GM10266 (cell line): ENCODE measurements at regions not wholly inside any gene's neighbourhood (a gene's known extent, or its start where the extent isn't known, plus 50 kb on each side); places are given as distances from the start of the nearest gene placed in this dataset.
"Not testable (repeated sequence)": the region's sequence is repeated elsewhere in the genome, so short reads cannot be mapped to it uniquely, and the experiment has no call there.

Experiments used
- DNase-seq: peaks from one replicate; pipeline ENCODE4 v3.0.0; 2012; ENCODE audit errors: extremely low spot score
- TF ChIP-seq, protein P1 (sequence below): IDR thresholded peaks from 2 replicates; pipeline ENCODE4 v1.5.1; 2012; ENCODE audit warnings: mild to moderate bottlenecking, low read depth; ENCODE audit not compliant: control insufficient read depth, insufficient read depth; ENCODE audit errors: missing control alignments

DNA sequence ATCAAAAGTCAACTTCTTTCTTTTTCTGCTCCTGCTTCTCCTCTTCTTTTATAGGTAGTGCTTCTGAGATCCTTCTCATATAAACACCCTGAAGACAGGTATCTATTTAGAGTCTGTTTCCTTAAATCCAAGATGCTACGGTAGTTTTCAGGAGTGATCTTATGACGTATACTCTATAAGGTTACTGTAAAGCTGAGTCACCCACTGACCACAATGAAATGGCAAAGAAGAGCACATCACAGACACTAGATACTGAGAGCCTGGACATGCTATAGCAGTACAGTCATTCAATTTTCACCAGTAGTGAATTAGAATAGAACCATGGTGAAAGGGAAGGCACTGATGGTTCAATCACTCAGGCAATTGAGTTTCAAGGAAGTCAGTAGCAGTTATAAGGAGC, 412.5 kb downstream of the ADAM29 start:
- TF ChIP-seq, protein P1, sequence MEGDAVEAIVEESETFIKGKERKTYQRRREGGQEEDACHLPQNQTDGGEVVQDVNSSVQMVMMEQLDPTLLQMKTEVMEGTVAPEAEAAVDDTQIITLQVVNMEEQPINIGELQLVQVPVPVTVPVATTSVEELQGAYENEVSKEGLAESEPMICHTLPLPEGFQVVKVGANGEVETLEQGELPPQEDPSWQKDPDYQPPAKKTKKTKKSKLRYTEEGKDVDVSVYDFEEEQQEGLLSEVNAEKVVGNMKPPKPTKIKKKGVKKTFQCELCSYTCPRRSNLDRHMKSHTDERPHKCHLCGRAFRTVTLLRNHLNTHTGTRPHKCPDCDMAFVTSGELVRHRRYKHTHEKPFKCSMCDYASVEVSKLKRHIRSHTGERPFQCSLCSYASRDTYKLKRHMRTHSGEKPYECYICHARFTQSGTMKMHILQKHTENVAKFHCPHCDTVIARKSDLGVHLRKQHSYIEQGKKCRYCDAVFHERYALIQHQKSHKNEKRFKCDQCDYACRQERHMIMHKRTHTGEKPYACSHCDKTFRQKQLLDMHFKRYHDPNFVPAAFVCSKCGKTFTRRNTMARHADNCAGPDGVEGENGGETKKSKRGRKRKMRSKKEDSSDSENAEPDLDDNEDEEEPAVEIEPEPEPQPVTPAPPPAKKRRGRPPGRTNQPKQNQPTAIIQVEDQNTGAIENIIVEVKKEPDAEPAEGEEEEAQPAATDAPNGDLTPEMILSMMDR = no peak
- no peak for DNase-seq

DNA sequence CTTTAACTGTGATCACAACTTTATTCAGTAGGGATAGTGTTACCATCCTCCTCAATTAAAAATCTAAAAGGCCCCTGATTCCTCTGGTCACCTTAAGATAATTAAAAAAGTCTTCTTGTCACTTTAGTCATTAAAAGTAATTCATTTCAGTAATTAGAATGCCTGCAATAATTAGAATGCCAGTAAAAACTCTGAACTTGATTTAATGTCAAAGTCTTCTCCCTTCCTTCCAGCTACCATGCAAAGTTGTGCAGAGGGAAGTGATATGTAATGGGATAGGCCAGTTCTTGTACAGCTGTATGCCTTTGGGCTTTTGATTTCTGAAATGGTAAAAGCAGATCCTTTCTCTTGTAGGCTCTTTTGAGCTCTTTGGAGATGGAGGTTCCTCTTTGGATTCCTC, 417.2 kb downstream of the ADAM29 start:
- TF ChIP-seq, protein P1 = no peak
- no peak for DNase-seq

DNA sequence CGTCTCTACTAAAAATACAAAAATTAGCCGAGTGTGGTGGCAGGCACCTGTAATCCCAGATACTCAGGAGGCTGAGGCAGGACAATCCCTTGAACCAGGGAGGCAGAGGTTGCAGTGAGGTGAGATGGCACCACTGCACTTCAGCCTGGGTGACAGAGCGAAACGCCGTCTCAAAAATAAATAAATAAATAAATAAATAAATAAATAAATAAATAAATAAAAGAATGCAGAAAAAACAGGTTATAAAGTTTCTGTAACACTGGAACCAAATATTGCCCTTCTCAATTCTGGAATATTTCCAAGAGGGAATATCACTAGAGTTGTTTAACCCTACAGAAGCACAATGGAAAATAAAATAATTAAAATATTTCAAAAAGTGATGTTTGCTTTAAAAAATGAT, 418.4 kb downstream of the ADAM29 start:
- not testable (repeated sequence) for DNase-seq

DNA sequence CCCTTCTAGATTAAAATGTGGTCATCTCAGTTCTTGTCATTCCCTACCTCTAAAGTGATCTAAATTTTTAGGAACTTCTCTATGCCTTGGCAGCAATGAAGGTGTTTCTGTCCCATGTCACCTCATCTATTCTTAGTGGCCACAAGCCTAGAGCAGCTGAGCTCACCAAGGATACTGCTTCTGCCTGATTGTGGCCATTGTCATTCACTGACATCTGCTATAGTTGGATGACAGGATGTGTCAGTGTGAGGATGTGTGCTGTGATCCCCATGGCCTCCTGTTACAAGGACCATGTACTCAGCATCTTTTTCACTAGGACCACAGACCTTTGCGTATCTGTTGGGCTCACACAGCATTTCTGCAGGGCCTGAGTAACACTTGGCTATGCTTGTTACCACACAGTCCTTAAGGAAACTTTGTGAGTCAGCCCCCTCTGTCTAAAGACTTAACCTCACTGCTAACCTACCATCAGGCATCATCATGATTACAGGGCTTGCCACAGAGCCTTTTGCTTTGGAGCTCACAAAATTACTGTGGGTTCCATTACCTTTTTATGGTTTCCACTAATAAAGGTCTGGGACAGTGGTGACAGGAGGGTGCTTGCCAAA, 421.0 kb downstream of the ADAM29 start:
- no peak for DNase-seq
- TF ChIP-seq, protein P1 = no peak

DNA sequence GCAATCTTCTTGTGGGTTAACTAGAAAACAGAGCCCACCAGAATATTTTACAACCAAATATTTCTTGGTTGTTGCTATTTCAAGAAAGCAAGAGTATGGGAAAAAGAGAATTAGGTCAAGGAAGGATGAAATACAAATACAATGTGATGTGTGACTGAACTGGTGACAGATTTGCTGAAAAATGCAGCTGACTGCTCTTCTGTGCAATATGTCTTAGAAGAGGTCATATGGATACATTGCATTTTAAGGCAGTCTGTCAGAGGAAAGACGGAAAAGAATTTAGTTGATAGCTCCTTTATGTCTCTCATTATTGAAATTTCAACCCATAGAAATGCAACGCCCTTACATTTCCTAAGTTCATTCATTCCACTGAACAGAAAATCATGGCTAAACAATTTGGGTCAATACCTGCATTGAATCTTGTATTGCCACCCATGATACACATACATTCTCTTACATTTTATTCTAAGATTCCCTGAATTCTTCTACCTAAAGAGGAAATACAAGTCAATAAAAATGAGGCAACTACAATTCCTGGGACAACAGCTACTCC, 423.1 kb downstream of the ADAM29 start:
- TF ChIP-seq, protein P1 = no peak
- DNase-seq = no peak

DNA sequence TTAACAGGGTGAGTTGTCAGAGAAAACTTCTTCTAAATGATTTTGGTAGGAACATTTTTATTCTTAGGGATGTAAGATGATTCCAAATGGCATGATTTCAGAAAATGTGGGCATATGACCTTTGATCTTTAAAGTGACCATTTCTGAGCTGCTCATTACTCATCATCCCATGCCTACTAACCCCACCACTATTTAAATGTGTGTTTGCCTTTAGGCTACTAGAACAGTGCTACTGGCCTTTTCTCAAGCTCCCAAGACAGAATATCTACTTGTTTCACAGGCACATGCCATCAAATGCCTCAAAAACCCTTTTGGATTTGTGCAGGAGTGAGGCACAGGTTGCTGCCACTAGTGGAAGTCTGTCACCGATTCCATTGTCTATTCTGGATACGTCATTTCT, 428.2 kb downstream of the ADAM29 start:
- no peak for DNase-seq
- TF ChIP-seq, protein P1 = no peak

DNA sequence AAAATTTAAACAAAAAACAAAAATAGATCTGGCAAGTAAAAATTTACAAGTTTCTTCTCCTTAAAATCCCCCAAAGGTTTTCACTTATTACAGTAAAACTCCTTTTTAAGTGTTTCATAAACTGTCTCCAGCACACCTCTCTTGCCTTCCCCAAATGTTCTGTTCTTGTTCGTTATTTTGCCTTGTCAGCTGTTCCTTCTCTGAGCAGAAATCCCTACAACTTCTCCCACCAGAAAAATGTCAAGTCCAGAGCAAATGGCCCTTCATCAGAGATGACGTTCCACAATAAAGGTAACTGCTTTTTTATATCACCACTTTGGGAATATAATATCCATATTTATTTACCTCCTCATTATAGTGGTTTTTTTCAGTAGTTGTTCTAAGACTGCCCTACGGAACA, 432.1 kb downstream of the ADAM29 start:
- TF ChIP-seq, protein P1 = no peak
- DNase-seq = no peak

DNA sequence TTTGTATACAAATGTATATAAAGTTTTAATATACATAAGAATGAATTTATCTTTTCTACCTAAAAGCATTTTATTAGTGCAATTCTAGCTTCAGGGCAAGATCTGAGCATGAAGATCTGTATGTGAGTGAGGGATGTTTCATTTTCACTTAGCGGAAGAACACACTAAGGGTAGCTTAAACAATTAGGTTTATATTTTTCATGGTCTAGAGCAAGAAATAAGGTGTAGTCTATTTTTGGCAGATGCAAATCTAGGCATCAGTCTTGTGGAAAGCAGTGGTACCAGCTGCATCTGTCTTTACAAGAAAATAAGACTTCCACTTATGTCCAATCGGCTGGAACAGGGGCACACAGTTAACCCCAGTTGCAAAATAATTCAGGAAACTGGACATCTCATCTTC, 433.3 kb downstream of the ADAM29 start:
- no peak for DNase-seq
- TF ChIP-seq, protein P1 = no peak
